Liver (tissue), 3 donors: ENCODE measurements at regions not wholly inside any gene's neighbourhood (a gene's known extent, or its start where the extent isn't known, plus 50 kb on each side); places are given as distances from the start of the nearest gene placed in this dataset.

ENCODE experiments used
- GABPA ChIP-seq, 2 donors: IDR thresholded peaks in 1 of 2; conservative IDR thresholded peaks in 1 of 2; 2 replicates each; pipeline ENCODE4 v1.6.1; 2016; ENCODE audit warnings: antibody characterized with exemption in 2 of 2, mild to moderate bottlenecking in 1 of 2, moderate library complexity in 1 of 2
- JUND ChIP-seq, 2 donors: IDR thresholded peaks; 2 replicates each; pipeline ENCODE4 v1.6.1; 2016; ENCODE audit warnings: antibody characterized with exemption in 2 of 2
- TF ChIP-seq, protein P1 (sequence below): IDR thresholded peaks from 2 replicates; pipeline ENCODE4 v1.6.1; 2016; ENCODE audit warnings: antibody characterized with exemption
- TF ChIP-seq, protein P2 (sequence below): fragments of 150-350 bp; IDR thresholded peaks from 2 replicates; pipeline ENCODE4 v1.5.1; 2017; ENCODE audit warnings: improper control_type of control experiment, low read depth, low read length; ENCODE audit not compliant: missing input control
- donor health status: healthy.
- donor health status: healthy.

DNA sequence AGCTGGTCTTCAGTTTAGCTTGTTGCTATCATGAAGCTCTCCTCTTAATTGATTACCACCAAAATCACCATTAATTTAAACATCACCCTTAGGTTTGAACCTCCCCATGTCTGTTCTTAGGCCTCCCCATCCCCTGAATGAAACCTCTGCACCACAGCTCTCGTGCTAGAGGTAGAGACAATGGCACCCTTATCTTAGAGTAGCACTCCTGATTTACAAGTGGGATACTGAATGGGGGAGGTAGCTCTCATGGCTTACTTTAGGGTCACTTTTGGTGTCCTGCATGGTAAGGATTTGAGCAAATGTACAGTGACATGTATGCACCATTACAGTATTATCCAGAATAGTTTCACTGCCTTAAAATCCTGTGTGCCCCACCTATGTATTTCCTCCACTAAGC is 115.6 kb upstream of the ADTRP start:
- TF ChIP-seq, protein P1, sequence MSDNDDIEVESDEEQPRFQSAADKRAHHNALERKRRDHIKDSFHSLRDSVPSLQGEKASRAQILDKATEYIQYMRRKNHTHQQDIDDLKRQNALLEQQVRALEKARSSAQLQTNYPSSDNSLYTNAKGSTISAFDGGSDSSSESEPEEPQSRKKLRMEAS: no peak
- TF ChIP-seq, protein P2, sequence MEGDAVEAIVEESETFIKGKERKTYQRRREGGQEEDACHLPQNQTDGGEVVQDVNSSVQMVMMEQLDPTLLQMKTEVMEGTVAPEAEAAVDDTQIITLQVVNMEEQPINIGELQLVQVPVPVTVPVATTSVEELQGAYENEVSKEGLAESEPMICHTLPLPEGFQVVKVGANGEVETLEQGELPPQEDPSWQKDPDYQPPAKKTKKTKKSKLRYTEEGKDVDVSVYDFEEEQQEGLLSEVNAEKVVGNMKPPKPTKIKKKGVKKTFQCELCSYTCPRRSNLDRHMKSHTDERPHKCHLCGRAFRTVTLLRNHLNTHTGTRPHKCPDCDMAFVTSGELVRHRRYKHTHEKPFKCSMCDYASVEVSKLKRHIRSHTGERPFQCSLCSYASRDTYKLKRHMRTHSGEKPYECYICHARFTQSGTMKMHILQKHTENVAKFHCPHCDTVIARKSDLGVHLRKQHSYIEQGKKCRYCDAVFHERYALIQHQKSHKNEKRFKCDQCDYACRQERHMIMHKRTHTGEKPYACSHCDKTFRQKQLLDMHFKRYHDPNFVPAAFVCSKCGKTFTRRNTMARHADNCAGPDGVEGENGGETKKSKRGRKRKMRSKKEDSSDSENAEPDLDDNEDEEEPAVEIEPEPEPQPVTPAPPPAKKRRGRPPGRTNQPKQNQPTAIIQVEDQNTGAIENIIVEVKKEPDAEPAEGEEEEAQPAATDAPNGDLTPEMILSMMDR: no peak
- TF ChIP-seq GABPA (IDR thresholded peaks at IDR 0.05 in 1 of 2, conservative IDR thresholded peaks at IDR 0.05 in 1 of 2): no peak
- TF ChIP-seq JUND (IDR thresholded peaks at IDR 0.05): no peak
